ENCODE measurements at regions not wholly inside any gene's neighbourhood (a gene's known extent, or its start where the extent isn't known, plus 50 kb on each side); places are given as distances from the start of the nearest gene placed in this dataset.
"Not testable (repeated sequence)": the region's sequence is repeated elsewhere in the genome, so short reads cannot be mapped to it uniquely, and the experiment has no call there.

DNA sequence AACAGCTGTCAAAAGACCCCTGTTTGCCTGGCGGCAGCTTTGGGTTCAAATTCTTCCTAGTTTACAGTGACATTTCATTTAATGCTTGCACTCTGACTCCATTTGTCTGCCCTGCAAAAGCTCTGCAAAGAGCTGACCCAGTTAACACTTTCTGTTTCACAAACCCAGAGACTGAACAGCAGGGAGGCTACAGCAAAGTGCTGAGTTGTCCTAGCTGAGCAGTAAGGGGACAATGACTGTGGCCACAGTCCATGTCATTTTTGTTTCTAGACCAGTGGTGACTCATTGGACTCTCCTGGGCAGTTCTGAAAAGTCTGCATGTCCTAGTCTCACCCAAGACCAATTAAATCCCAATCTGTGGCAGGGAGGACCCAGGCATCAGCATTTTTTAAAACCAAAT lies 994.8 kb upstream of the WWC1 start:
- Histone ChIP-seq H3K27ac (no peak overlapping the region), H3K4me3 (no peak overlapping the region)
- TF ChIP-seq, protein P1, sequence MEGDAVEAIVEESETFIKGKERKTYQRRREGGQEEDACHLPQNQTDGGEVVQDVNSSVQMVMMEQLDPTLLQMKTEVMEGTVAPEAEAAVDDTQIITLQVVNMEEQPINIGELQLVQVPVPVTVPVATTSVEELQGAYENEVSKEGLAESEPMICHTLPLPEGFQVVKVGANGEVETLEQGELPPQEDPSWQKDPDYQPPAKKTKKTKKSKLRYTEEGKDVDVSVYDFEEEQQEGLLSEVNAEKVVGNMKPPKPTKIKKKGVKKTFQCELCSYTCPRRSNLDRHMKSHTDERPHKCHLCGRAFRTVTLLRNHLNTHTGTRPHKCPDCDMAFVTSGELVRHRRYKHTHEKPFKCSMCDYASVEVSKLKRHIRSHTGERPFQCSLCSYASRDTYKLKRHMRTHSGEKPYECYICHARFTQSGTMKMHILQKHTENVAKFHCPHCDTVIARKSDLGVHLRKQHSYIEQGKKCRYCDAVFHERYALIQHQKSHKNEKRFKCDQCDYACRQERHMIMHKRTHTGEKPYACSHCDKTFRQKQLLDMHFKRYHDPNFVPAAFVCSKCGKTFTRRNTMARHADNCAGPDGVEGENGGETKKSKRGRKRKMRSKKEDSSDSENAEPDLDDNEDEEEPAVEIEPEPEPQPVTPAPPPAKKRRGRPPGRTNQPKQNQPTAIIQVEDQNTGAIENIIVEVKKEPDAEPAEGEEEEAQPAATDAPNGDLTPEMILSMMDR (IDR thresholded peaks at IDR 0.05), result no peak
- DNase-seq (ENCODE audit: low spot score), result no peak

DNA sequence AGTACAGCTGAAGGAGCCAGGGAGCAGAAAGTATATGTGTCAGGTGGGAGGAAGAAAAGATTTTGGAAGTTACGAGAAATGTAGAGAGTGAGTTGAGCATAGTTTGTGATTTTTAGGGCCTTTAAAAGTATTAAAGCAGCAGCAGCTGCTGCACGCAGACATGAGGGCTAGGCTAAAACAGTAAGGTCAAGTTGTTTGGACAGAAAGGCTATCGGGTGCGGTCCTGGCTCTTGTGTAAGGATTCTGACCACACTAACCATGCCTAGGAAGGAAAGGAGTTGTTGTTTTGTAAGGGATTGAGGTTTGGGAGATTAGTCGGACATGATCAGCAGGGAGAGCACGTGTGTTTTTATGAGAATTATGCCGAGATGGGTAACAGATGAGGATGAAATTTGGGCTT lies 991.6 kb upstream of the WWC1 start:
- not testable (repeated sequence) for DNase-seq (ENCODE audit: low spot score)

DNA sequence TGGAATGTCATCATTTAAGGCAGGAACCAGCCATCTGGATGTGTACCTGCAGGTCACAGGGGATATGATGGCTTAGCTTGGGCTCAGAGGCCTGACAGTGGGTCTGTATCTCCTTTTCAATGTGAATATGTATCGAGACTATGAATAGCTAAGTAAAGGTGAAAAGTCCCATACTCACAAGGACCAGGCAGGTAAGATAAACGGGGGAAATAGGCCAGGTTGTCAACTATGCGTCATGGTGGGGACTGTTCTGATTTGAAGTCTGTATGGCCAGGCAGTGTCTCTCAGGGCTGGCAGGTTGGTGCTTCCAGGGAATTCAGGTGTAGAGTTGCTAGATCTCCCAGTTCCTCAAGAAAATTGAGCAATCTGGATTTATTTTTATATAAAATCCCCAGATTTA lies 987.9 kb upstream of the WWC1 start:
- DNase-seq (ENCODE audit: low spot score), result no peak
- Histone ChIP-seq H3K27ac (no peak overlapping the region), H3K4me3 (no peak overlapping the region)
- TF ChIP-seq, protein P1 (IDR thresholded peaks at IDR 0.05), result no peak

More for the DNA sequence above, 991.6 kb upstream of the WWC1 start:
- H3K27ac ChIP-seq, H3K4me3 ChIP-seq: not testable (repeated sequence)

DNA sequence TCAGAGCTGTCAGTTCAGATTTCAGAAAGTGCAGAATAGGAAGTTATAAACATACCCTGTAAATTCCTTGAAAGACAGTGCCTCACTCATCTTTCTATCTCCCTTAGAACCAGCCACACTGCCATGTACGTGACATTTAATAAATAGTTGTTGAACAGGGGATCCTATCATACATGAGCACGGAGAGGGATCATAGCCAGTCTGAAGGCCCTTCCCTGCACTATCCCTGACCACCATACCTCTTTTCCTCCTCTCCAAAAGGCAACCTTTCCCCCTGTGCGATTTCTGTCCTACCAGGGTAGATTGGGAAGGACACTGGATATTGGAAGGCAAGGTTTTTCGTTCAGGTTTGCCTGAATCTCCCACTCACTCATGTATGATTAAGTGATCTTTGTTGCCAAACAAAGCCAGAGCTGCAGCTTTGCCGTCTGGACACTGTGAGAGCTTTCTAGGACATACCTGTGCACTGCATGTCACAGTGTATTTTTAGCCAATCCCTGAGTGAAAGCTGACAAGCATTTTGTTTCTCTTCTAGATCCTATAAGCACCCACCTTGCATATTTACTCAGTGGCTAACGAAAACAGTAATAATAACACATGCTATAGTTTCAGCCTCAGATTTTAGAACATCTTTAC lies 986.5 kb upstream of the WWC1 start:
- TF ChIP-seq, protein P1 (IDR thresholded peaks at IDR 0.05), result no peak
- no peak overlapping the region for H3K4me3 ChIP-seq
- no peak overlapping the region for H3K27ac ChIP-seq
- no peak for DNase-seq (ENCODE audit: low spot score)

DNA sequence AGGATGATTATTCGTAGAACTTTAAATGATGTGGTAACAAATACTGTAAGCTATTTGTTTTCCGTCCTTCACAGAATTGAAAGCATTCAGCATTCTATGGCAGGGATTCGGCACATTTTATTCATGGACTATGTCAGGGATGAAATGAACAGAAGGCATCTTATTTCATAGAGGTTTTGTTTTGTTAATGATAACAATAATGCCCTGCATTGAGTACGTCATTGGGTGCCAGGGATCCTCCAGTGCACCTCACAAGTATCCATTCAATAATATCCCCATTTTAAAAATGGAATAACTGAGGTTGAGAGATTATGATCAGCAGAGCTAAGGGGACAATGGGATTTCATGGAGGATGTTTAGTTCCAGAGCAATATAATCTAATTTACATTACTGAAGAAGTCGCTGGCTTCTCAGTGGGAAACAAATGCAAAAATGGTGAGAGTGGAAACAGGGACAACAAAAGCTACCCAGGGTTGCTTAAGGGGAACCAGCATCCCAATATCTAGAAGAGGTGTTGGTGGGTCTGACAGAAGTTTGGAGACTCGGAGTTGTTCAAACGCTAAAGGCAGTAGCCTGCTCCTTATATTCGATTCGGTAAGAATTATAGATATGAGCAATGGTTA lies 985.7 kb upstream of the WWC1 start:
- H3K4me3 ChIP-seq, result no peak overlapping the region
- TF ChIP-seq, protein P1 (IDR thresholded peaks at IDR 0.05), result no peak
- no peak overlapping the region for H3K27ac ChIP-seq
- no peak for DNase-seq (ENCODE audit: low spot score)

DNA sequence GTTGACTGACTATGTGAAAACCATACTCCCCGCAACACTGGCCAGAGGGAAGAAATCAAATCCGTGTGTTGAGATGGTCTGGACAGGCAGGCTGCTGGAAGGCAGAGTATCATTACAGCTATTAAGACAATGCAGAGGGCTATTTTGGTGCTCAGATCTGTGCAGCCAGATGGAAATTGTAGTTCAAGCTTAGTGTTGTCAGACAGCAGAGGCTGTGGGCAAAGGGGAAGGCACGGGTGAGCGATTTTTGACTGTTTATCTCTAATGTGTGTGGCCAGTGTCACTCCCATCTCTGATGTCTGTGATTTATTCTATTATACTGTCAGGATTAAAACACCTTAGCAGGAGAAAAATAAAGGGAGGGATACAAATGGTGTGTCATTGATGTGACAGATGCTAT lies 984.4 kb upstream of the WWC1 start:
- no peak overlapping the region for H3K27ac ChIP-seq
- TF ChIP-seq, protein P1 (IDR thresholded peaks at IDR 0.05), result no peak
- H3K4me3 ChIP-seq, result no peak overlapping the region
- no peak for DNase-seq (ENCODE audit: low spot score)

DNA sequence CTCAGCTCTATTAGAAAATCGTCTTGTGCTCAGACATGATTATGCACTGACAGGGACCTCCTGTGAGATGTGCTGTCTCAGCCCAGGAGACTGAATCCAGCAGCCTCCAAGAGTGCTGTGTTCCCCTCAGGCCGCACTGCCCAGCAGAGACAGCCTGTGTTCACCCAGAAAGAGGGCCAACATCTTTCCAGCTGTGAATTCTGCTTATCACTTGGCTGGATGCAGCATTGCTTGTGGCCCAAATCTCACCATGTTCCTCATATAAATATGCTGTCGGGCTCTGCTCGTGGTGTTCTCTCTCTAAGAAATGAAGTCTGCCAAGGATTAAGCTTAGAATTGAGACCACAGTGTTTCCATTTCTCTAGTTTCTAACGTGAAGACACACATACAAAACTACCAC lies 983.0 kb upstream of the WWC1 start:
- Histone ChIP-seq H3K4me3 (no peak overlapping the region), H3K27ac (no peak overlapping the region)
- TF ChIP-seq, protein P1 (IDR thresholded peaks at IDR 0.05), result no peak
- DNase-seq (ENCODE audit: low spot score), result no peak
